Prostate gland (tissue), 2 donors: ENCODE measurements at regions not wholly inside any gene's neighbourhood (a gene's known extent, or its start where the extent isn't known, plus 50 kb on each side); places are given as distances from the start of the nearest gene placed in this dataset.

Experiments used
- DNase-seq: peaks from one replicate; pipeline ENCODE4 v3.0.0-alpha.2; 2019; ENCODE audit warnings: low spot score
- H3K27ac ChIP-seq, 2 donors: fragments of 200-600 bp; sonication (generic); 2 replicates each; pipeline ENCODE4 v1.5.1; 2017 to 2019
- H3K27me3 ChIP-seq: fragments of 200-600 bp; sonication (generic); replicated peaks from 2 replicates; pipeline ENCODE4 v1.5.1; 2019; ENCODE audit not compliant: insufficient read depth
- H3K36me3 ChIP-seq, 2 donors: fragments of 200-600 bp; sonication (generic); 1 replicate in 1 of 2; 2 replicates in 1 of 2; pipeline versions ENCODE4 v1.5.1 to v1.8.1; 2017 to 2019
- H3K4me1 ChIP-seq: fragments of 200-600 bp; sonication (generic); replicated peaks from 2 replicates; pipeline ENCODE4 v1.5.1; 2019
- H3K4me3 ChIP-seq, 2 donors: fragments of 200-600 bp; sonication (generic); 2 replicates each; pipeline ENCODE4 v1.5.1; 2017 to 2019
- H3K9me3 ChIP-seq: fragments of 200-600 bp; sonication (generic); 2 replicates; pipeline ENCODE4 v1.5.1; 2017
- CTCF ChIP-seq, 4 experiments: fragments of 200-600 bp in 2 of 4; fragments of 450-650 bp in 2 of 4; sonication (generic) in 2 of 4; IDR thresholded peaks; 1 replicate in 3 of 4; 2 replicates in 1 of 4; pipeline ENCODE4 v1.5.1; 2016 to 2019; ENCODE audit warnings: antibody characterized with exemption in 4 of 4, mild to moderate bottlenecking in 2 of 4, moderate library complexity in 2 of 4
- POLR2A ChIP-seq: fragments of 450-650 bp; IDR thresholded peaks from one replicate; pipeline ENCODE4 v1.6.1; 2016; ENCODE audit warnings: antibody characterized with exemption, mild to moderate bottlenecking
- POLR2AphosphoS5 ChIP-seq: sonication (generic); formaldehyde crosslinking; IDR thresholded peaks from one replicate; pipeline ENCODE4 v1.6.1; 2017; ENCODE audit warnings: antibody characterized with exemption
- WGBS: methylation state at CpG from one replicate; pipeline ENCODE4 v1.1.5; 2018; 5-methylcytosine and 5-hydroxymethylcytosine counted together
- intact Hi-C: fragments of 100-400 bp; cut with DNase I; formaldehyde crosslinking; loops from one replicate; pipeline ENCODE4 v1.14.2; 2022

DNA sequence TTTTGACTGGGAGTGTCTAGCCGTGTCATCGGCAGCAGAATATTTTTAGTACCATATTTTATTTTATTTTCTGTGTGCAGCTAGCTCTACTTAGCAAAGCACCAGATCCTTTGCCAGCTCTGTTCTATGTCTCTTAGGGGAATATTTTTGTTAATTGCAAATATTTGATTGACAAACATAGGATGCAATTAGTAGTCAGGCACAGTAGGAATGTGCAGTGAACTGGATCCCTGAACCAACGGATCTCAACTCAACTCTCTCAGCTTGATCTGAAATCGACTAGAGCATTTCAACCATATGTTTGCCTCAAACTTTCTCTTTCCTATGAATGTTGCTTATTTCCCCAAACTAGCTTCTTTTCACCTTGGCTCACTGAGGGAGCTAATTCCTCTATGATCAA is 998.0 kb upstream of the FANCL start:
- Histone ChIP-seq H3K27ac (no peak overlapping the region), H3K4me1 (no peaks in the 10 kb centered on the region), H3K27me3 (peaks cover 4% of the 10 kb centered on the region), H3K36me3 (no peaks in the 10 kb centered on the region), H3K4me3 (no peak overlapping the region), H3K9me3 (no peaks in the 10 kb centered on the region)
- intact Hi-C loops: no loop called here
- TF ChIP-seq CTCF (IDR thresholded peaks at IDR 0.05) (no peak), POLR2A (no peak), POLR2AphosphoS5 (no peak)
- no peak for DNase-seq
- 49% methylated on average over 4 of the region's 4 CpGs for WGBS

- no peaks in the 10 kb centered on the region for H3K4me1 ChIP-seq
- DNase-seq: no peak
- no peaks in the 10 kb centered on the region for H3K36me3 ChIP-seq
- 71% methylated on average over 2 of the region's 2 CpGs for WGBS
- TF ChIP-seq POLR2AphosphoS5 (no peak), POLR2A (no peak), CTCF (IDR thresholded peaks at IDR 0.05) (no peak)
- no peaks in the 10 kb centered on the region for H3K9me3 ChIP-seq
- no peak overlapping the region for H3K27ac ChIP-seq
- peaks cover 4% of the 10 kb centered on the region for H3K27me3 ChIP-seq
- no peak overlapping the region for H3K4me3 ChIP-seq
- intact Hi-C loops: no loop called here
Measured at GRCh38 chr2:59237311-59237710, 996.2 kb upstream of the FANCL start.

DNA sequence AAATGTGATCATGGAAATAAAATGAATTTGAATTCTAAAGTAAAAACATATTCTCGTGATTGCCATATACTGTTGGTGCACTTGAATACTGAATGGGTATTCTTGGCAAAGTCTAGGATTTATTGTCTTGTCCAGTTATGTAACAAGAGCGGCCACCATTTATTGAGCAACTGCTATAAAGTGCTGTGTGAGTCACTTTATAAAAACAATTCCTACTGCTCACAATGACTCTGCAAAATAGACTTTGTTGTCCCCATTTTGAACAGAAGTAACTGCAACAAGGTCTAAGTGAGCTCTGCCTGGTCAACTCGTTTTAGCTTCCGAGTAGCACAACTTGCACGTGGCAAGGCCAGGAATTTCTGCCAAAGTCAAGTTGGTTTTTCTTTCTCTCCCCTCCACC is 995.6 kb upstream of the FANCL start:
- no peak for TF ChIP-seq CTCF (IDR thresholded peaks at IDR 0.05)
- no peak for TF ChIP-seq POLR2A
- TF ChIP-seq POLR2AphosphoS5: no peak
- no peak for DNase-seq
- intact Hi-C loops: no loop called here
- Histone ChIP-seq H3K36me3 (no peaks in the 10 kb centered on the region), H3K4me3 (no peak overlapping the region), H3K4me1 (no peaks in the 10 kb centered on the region), H3K9me3 (no peaks in the 10 kb centered on the region), H3K27ac (no peak overlapping the region), H3K27me3 (peaks cover 4% of the 10 kb centered on the region)
- WGBS: 88% methylated on average over 5 of the region's 5 CpGs

DNA sequence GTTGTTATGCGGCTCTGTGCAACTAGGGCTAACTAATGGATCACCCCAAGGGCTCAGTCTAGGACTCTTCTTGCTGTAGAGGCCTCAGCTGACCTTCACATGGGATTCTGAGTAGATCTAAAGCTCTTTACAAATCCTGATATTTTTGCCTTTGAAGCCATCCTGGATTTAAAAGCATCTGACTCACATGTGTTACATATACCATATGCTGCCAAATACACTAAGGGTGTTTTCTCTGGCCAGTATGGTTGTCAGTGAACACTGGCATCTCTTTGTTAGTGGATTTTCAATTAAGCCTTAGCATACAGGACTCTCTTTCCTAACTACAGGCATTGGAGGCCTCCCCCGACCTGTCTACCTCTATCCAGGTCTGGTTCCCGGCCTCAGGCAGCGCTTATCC is 992.8 kb upstream of the FANCL start:
- no peaks in the 10 kb centered on the region for H3K27me3 ChIP-seq
- no peaks in the 10 kb centered on the region for H3K36me3 ChIP-seq
- TF ChIP-seq POLR2AphosphoS5: no peak
- TF ChIP-seq POLR2A: no peak
- TF ChIP-seq CTCF (IDR thresholded peaks at IDR 0.05): no peak
- intact Hi-C loops: no loop called here
- H3K4me1 ChIP-seq: no peaks in the 10 kb centered on the region
- H3K27ac ChIP-seq: no peak overlapping the region
- 86% methylated on average over 4 of the region's 4 CpGs for WGBS
- H3K4me3 ChIP-seq: no peak overlapping the region
- no peaks in the 10 kb centered on the region for H3K9me3 ChIP-seq
- DNase-seq: no peak

DNA sequence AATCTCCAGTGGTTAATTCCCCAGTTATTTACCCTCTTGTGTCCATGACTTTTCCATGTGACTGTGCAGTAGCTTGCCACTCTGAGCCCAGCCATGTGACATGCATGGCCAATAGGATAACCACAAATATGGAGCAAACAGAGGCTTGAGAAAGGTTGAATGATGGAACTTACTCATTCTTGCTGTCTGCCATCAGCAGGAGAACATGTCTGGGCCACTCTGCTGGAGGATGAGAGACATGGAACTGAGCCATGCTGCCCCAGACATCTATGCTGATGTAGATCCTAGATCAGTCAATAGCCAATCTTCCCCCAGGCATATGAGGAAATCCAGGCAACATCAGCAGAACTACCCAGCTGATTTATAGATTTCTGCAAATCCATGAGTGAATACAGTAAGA is 992.3 kb upstream of the FANCL start:
- no peaks in the 10 kb centered on the region for H3K36me3 ChIP-seq
- H3K4me3 ChIP-seq: no peak overlapping the region
- DNase-seq: no peak
- H3K27me3 ChIP-seq: no peaks in the 10 kb centered on the region
- intact Hi-C loops: no loop called here
- TF ChIP-seq CTCF (IDR thresholded peaks at IDR 0.05): no peak
- TF ChIP-seq POLR2A: no peak
- no peak for TF ChIP-seq POLR2AphosphoS5
- H3K4me1 ChIP-seq: no peaks in the 10 kb centered on the region
- H3K27ac ChIP-seq: no peak overlapping the region
- H3K9me3 ChIP-seq: no peaks in the 10 kb centered on the region
